ENCODE measurements at regions not wholly inside any gene's neighbourhood (a gene's known extent, or its start where the extent isn't known, plus 50 kb on each side); places are given as distances from the start of the nearest gene placed in this dataset.

DNA sequence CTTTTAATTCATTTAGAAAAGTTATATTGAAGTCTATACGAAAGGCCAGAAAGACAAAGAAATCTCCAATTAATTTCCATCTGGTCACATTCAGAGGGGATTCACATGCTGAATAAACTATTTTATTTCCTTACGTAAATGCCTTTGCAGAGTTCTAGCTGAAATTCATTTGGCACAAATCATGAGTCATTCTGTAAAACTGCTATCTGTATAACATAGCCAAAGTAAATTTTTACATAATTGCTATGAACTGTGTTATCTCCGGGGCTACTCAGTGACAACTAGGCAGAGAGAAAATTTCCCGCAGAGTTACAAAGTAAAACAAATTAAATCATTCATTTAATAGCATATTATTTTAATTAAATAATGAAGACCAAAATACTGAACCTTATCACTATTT lies 463.2 kb upstream of the ADAMTS16 start (continued):
- TF ChIP-seq ZC3H11A (IDR thresholded peaks at IDR 0.05) = no peak

DNA sequence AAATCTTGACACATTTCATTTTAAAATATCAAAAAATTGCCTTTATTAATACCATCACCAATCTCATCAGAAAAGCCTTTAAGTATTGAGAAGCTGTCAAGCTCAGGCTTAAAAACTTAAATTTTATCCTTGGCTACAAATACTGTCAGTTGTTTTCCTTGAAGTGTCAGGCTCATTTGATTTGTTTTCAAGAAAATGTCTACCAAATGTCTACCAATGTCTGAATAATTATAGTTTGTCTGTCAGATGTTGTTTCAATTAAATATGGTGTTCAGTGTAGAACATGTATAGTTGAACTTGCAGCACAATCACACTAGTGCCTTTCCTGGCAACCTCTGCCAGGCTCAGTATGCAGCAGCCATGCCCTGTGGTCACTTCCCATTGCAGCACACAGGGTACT lies 455.2 kb upstream of the ADAMTS16 start:
- CTCF ChIA-PET = no interaction called here
- TF ChIP-seq MAZ (IDR thresholded peaks at IDR 0.05; ENCODE audit: borderline replicate concordance, low read depth, low read length) (no peak), ESRRA (IDR thresholded peaks at IDR 0.05; ENCODE audit: borderline replicate concordance, low read length) (no peak), HOXB13 (CRISPR knock-in tag; IDR thresholded peaks at IDR 0.05; ENCODE audit: low read depth) (no peak)
- TF ChIP-seq, protein P1, sequence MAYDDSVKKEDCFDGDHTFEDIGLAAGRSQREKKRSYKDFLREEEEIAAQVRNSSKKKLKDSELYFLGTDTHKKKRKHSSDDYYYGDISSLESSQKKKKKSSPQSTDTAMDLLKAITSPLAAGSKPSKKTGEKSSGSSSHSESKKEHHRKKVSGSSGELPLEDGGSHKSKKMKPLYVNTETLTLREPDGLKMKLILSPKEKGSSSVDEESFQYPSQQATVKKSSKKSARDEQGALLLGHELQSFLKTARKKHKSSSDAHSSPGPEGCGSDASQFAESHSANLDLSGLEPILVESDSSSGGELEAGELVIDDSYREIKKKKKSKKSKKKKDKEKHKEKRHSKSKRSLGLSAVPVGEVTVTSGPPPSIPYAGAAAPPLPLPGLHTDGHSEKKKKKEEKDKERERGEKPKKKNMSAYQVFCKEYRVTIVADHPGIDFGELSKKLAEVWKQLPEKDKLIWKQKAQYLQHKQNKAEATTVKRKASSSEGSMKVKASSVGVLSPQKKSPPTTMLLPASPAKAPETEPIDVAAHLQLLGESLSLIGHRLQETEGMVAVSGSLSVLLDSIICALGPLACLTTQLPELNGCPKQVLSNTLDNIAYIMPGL (CRISPR knock-in tag; IDR thresholded peaks at IDR 0.05; ENCODE audit: borderline replicate concordance) = no peak
- ATAC-seq = no peak
- Histone ChIP-seq H3K27ac (no peak overlapping the region), H3K4me3 (no peak overlapping the region), H3K9me3 (0 out of 3 replicates have a peak, but pooled peaks cover 3% of the 10 kb centered on the region), H3K4me1 (no peaks in the 10 kb centered on the region), H3K4me2 (no peak overlapping the region)
- DNase-seq (ENCODE audit: low read depth in 1 of 2, low spot score in 1 of 2) = no peak
- POLR2A ChIA-PET = no interaction called here
- FAIRE-seq = no peak

DNA sequence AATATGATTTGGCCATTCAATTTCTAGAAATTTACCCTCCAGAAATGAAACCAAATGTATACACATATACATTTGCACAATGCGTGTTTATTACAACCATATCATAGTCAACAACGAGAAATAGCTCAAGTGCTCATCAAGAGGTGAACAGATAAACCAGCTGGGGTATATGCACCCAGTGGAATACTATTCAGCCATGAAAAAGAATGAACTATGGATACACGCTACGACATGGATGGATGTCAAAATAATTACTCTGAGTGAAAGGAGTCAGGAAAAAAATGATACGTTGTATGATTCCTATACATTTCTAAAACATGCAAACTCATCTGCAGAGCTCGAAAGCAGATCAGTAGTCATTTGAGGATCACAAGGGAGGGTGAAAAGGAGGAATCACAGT lies 441.5 kb upstream of the ADAMTS16 start:
- FAIRE-seq (no peak), DNase-seq (ENCODE audit: low read depth in 1 of 2, low spot score in 1 of 2) (no peak), ATAC-seq (no peak)
- POLR2A ChIA-PET = no interaction called here
- WGBS (ENCODE audit: missing lambda C conversion rate) = 15% methylated on average over 6 of the region's 6 CpGs
- no peak overlapping the region for H3K27ac ChIP-seq
- H3K9me3 ChIP-seq = no peaks in the 10 kb centered on the region
- CTCF ChIA-PET = no interaction called here
- H3K4me1 ChIP-seq = no peaks in the 10 kb centered on the region
- H3K4me3 ChIP-seq = no peak overlapping the region
- TF ChIP-seq NR3C1 (IDR thresholded peaks at IDR 0.05) (no peak), RNF2 (IDR thresholded peaks at IDR 0.05; ENCODE audit: borderline replicate concordance, low read depth) (no peak), NPAS2 (CRISPR knock-in tag; IDR thresholded peaks at IDR 0.05; ENCODE audit: borderline replicate concordance) (no peak), NFE2L2 (conservative IDR thresholded peaks at IDR 0.05; ENCODE audit: low read length) (no peak), HEYL (CRISPR knock-in tag; IDR thresholded peaks at IDR 0.05) (no peak), KDM5A (IDR thresholded peaks at IDR 0.05) (no peak), CEBPB (IDR thresholded peaks at IDR 0.05) (no peak), EP300 (IDR thresholded peaks at IDR 0.05) (no peak), ZSCAN20 (CRISPR knock-in tag; IDR thresholded peaks at IDR 0.05) (no peak)
- TF ChIP-seq, protein P2, sequence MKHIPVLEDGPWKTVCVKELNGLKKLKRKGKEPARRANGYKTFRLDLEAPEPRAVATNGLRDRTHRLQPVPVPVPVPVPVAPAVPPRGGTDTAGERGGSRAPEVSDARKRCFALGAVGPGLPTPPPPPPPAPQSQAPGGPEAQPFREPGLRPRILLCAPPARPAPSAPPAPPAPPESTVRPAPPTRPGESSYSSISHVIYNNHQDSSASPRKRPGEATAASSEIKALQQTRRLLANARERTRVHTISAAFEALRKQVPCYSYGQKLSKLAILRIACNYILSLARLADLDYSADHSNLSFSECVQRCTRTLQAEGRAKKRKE (CRISPR knock-in tag; IDR thresholded peaks at IDR 0.05; ENCODE audit: low read depth) = no peak
- TF ChIP-seq, protein P3, sequence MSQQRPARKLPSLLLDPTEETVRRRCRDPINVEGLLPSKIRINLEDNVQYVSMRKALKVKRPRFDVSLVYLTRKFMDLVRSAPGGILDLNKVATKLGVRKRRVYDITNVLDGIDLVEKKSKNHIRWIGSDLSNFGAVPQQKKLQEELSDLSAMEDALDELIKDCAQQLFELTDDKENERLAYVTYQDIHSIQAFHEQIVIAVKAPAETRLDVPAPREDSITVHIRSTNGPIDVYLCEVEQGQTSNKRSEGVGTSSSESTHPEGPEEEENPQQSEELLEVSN (IDR thresholded peaks at IDR 0.05; ENCODE audit: borderline replicate concordance, low read depth) = no peak
- H3K4me2 ChIP-seq = no peak overlapping the region

DNA sequence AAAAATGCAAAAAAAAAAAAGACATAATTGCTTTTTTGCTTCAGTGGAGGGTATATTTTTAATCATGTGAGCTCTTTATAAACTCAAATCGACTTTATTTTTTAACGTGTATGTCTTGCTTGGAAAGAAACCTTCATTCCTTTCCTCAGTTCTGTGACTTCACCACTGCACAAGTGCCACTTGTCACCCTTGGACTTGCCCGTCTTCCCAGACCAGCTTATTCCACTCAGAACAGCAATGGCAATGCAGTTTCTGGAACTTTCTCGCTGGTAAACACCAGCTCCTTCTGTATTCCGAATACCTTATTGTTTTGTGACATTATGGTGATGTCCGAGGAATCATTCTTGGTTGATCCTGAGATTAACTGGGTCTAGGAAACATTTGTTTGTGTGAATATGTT lies 440.5 kb upstream of the ADAMTS16 start:
- Histone ChIP-seq H3K4me3 (no peak overlapping the region), H3K9me3 (no peaks in the 10 kb centered on the region), H3K4me2 (no peak overlapping the region), H3K4me1 (no peaks in the 10 kb centered on the region), H3K27ac (no peak overlapping the region)
- POLR2A ChIA-PET = no interaction called here
- TF ChIP-seq, protein P4, sequence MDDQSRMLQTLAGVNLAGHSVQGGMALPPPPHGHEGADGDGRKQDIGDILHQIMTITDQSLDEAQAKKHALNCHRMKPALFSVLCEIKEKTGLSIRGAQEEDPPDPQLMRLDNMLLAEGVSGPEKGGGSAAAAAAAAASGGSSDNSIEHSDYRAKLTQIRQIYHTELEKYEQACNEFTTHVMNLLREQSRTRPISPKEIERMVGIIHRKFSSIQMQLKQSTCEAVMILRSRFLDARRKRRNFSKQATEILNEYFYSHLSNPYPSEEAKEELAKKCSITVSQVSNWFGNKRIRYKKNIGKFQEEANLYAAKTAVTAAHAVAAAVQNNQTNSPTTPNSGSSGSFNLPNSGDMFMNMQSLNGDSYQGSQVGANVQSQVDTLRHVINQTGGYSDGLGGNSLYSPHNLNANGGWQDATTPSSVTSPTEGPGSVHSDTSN (IDR thresholded peaks at IDR 0.05) = no peak
- TF ChIP-seq, protein P5, sequence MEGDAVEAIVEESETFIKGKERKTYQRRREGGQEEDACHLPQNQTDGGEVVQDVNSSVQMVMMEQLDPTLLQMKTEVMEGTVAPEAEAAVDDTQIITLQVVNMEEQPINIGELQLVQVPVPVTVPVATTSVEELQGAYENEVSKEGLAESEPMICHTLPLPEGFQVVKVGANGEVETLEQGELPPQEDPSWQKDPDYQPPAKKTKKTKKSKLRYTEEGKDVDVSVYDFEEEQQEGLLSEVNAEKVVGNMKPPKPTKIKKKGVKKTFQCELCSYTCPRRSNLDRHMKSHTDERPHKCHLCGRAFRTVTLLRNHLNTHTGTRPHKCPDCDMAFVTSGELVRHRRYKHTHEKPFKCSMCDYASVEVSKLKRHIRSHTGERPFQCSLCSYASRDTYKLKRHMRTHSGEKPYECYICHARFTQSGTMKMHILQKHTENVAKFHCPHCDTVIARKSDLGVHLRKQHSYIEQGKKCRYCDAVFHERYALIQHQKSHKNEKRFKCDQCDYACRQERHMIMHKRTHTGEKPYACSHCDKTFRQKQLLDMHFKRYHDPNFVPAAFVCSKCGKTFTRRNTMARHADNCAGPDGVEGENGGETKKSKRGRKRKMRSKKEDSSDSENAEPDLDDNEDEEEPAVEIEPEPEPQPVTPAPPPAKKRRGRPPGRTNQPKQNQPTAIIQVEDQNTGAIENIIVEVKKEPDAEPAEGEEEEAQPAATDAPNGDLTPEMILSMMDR (IDR thresholded peaks at IDR 0.05) = no peak
- TF ChIP-seq ESRRA (IDR thresholded peaks at IDR 0.05; ENCODE audit: borderline replicate concordance, low read length) (no peak), POLR2A (IDR thresholded peaks at IDR 0.05; ENCODE audit: low read length) (no peak), RFX5 (IDR thresholded peaks at IDR 0.05) (no peak), NR3C1 (IDR thresholded peaks at IDR 0.05) (no peak), RARB (CRISPR knock-in tag; IDR thresholded peaks at IDR 0.05) (no peak)
- TF ChIP-seq, protein P2 (CRISPR knock-in tag; IDR thresholded peaks at IDR 0.05; ENCODE audit: low read depth) = no peak
- ATAC-seq (no peak), FAIRE-seq (no peak), DNase-seq (ENCODE audit: low read depth in 1 of 2, low spot score in 1 of 2) (no peak)
- CTCF ChIA-PET = interaction anchor here (1.1 kb wide), 1 partner anchor 9 kb away, joined by 4 read pairs; no protein-coding TSS in a partner anchor
- 5% methylated on average over 6 of the region's 6 CpGs for WGBS (ENCODE audit: missing lambda C conversion rate)
